GM12873 (cell line): ENCODE measurements at regions not wholly inside any gene's neighbourhood (a gene's known extent, or its start where the extent isn't known, plus 50 kb on each side); places are given as distances from the start of the nearest gene placed in this dataset.

Experiments
- TF ChIP-seq, protein P1 (sequence below): IDR thresholded peaks from 2 replicates; pipeline ENCODE4 v1.5.1; 2012; ENCODE audit warnings: low read depth, mild to moderate bottlenecking, moderate library complexity, low read length, control low read depth; ENCODE audit not compliant: insufficient read depth; ENCODE audit errors: missing control alignments

DNA sequence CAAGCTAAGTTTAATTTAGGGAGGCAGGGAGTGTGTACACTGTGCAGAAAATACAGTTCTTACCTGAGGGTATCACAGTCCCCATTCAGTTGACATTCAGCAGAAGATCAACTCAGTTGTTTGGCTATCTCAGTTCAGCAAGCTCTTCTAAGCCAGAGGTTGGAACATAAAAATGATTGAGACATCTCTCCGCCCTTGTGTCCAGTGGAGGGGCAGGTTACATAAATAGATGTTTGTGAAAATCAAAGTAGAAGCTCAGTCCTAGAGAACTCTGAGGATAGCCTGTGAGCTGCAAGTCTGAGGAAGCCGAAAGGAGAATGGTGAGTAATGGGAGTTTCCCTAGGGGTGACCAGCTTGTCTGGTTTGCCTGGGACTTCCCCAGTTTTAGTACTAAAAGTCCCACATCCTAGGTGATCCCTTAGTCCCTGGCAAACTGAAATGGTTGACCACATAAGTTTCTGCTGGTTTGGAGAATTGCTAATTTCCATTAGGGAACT lies 251.4 kb upstream of the ATP2B1 start:
- TF ChIP-seq, protein P1, sequence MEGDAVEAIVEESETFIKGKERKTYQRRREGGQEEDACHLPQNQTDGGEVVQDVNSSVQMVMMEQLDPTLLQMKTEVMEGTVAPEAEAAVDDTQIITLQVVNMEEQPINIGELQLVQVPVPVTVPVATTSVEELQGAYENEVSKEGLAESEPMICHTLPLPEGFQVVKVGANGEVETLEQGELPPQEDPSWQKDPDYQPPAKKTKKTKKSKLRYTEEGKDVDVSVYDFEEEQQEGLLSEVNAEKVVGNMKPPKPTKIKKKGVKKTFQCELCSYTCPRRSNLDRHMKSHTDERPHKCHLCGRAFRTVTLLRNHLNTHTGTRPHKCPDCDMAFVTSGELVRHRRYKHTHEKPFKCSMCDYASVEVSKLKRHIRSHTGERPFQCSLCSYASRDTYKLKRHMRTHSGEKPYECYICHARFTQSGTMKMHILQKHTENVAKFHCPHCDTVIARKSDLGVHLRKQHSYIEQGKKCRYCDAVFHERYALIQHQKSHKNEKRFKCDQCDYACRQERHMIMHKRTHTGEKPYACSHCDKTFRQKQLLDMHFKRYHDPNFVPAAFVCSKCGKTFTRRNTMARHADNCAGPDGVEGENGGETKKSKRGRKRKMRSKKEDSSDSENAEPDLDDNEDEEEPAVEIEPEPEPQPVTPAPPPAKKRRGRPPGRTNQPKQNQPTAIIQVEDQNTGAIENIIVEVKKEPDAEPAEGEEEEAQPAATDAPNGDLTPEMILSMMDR, result no peak

- TF ChIP-seq, protein P1, result no peak
Observed at GRCh38 chr12:89959179-89959578, 250.5 kb upstream of the ATP2B1 start.

DNA sequence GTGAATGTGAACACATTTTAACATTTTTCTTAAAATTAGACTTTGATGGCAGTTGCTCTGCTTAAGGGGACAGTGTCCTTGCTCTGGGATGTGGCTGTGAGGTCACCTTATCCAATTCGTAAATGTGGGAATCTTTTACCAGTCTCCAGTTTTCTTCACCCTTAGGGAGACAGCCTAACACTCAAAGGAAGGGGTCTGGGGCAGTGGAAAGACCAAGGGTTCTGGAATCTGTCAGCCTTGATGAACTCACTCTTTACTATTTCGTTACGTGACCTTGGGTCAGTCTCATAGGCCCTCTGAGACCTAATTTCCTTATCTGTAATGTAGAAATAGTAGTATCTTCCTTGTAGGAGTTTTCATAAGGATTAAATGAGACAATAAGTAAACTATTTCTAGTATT lies 245.6 kb upstream of the ATP2B1 start:
- TF ChIP-seq, protein P1, result no peak

- TF ChIP-seq, protein P1, result no peak
Observed at GRCh38 chr12:89951694-89952060, 243.0 kb upstream of the ATP2B1 start.

- TF ChIP-seq, protein P1, result no peak
Observed at GRCh38 chr12:89951050-89951693, 242.5 kb upstream of the ATP2B1 start.

DNA sequence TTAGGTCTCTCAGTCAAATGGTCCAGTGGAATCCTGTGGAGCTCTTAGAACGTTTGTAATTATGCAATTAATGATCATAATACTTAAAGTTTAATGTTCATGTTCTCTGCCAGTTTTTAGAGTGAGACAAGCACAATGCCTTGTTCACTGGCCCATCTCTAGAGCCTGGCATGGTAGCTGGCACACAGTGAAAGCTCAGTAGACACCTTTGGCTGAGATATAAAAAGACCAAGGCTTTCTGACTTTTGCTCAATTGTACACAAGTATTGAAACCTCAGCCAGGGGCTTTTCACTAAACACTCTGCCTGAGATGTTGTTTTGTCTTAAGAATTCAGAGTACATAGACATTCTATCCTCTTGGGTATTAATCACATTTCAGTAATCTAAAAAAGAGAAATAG lies 241.8 kb upstream of the ATP2B1 start:
- TF ChIP-seq, protein P1, result no peak

GRCh38 chr12:89949457-89950195 lies 241.0 kb upstream of the ATP2B1 start:
- TF ChIP-seq, protein P1, result peak; percentile 51
